ENCODE measurements at regions not wholly inside any gene's neighbourhood (a gene's known extent, or its start where the extent isn't known, plus 50 kb on each side); places are given as distances from the start of the nearest gene placed in this dataset.

DNA sequence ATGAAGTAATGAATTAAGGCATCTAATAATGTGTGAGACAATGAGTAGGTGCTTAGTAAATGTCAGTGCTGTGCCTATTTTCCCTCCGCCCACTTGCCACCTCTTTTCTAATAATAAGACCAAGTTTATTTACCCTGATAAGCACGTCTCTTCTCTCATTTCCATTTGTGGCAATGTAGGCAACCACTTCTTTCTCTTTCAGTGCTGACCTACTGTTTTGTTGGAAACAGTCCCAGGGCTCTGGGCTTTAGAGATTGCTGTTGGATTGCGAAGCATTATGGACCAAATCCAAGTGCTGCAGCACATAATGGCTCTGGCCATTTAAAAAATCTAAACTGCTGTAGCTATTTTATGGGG, 141.3 kb upstream of the PLEKHG7 start:
- CTCF ChIA-PET, result no interaction called here
- POLR2A ChIA-PET, result no interaction called here
- DNase-seq (ENCODE audit: low read depth, low spot score) (no peak), ATAC-seq (no peak)
- Histone ChIP-seq H3K9ac (ENCODE audit: low read length) (no peak overlapping the region), H2AFZ (ENCODE audit: low read depth, low read length, poor library complexity, severe bottlenecking) (no peak overlapping the region), H3K9me2 (ENCODE audit: insufficient read depth) (no peaks in the 10 kb centered on the region), H3K4me3 (replicated peaks in 1 of 2; ENCODE audit: low read depth in 1 of 2, low read length in 2 of 2) (no peak overlapping the region), H3K9me3 (ENCODE audit: control insufficient read depth in 1 of 2, insufficient read depth in 1 of 2, low read depth in 1 of 2, low read length in 2 of 2) (no peaks in the 10 kb centered on the region), H3K36me3 (ENCODE audit: control insufficient read depth in 1 of 2, insufficient read depth in 2 of 2, low read length in 2 of 2) (no peaks in the 10 kb centered on the region), H3K79me2 (ENCODE audit: insufficient read depth, low read length) (no peaks in the 10 kb centered on the region), H3K27ac (ENCODE audit: low read depth, low read length) (no peak overlapping the region), H4K20me1 (ENCODE audit: insufficient read depth) (no peaks in the 10 kb centered on the region), H3K4me1 (ENCODE audit: control insufficient read depth in 1 of 2, insufficient read depth in 2 of 2, low read length in 2 of 2) (no peaks in the 10 kb centered on the region), H3K27me3 (ENCODE audit: insufficient read depth, low read length) (no peaks in the 10 kb centered on the region), H3K4me2 (ENCODE audit: low read length) (no peak overlapping the region)
- no TSS peak for BruUV-seq (replicated peaks)
- RAD21 ChIA-PET (ENCODE audit: low non-redundant PET in 1 of 2, low total read pairs in 2 of 2, uncharacterized antibody in 2 of 2, unreplicated experiment in 2 of 2), result no interaction called here
- intact Hi-C loops (cut with micrococcal nuclease), result no loop called here
- no peak for TF ChIP-seq CBX3 (IDR thresholded peaks at IDR 0.05; ENCODE audit: low read depth)
- no peak for TF ChIP-seq ZNF274 (IDR thresholded peaks at IDR 0.05; ENCODE audit: low read depth, low read length)
- no peak for TF ChIP-seq FOSL1 (IDR thresholded peaks at IDR 0.05; ENCODE audit: low read depth)
- TF ChIP-seq POLR2AphosphoS5 (IDR thresholded peaks at IDR 0.05; ENCODE audit: low read depth, low read length), result no peak
- TF ChIP-seq TCF7L2 (IDR thresholded peaks at IDR 0.05; ENCODE audit: borderline replicate concordance, extremely low read depth, insufficient read depth, insufficient read length), result no peak

DNA sequence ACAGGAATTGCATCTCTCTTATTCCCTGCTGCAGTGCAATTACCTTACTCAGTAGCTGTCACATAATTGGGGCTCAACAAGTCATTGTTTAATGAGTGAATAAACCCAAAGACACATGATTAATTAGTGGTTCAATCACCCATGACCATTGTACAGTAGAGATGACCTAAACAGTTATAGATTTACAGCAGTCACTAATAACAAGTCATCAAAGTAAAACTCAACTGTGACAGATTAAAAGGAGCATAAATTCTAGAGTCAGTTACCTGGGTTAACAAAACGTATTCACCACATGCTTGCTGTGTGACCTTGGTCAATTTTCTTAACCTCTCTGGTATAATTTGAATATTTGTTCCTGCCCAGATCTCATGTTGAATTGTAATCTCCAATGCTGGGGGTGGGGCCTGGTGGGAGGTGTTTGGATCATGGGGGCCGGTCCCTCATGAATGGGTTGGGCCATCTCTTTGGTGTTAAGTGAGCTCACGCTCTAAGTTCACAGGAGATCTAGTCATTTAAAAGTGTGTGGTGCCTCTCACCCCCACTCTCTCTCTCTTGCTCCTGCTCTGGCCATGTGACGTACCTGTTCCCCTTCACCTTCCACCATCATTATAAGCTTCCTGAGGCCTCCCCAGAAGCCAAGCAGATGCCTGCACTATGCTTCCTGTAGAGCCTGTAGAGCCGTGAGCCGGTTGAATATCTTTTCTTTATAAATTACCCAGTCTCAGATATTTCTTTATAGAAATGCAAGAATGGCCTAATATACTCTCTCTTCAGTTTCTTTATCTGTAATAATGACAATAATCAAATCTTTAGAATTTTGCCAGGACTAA, 141.9 kb upstream of the PLEKHG7 start:
- no peaks in the 10 kb centered on the region for H3K79me2 ChIP-seq (ENCODE audit: insufficient read depth, low read length)
- intact Hi-C loops (cut with micrococcal nuclease), result no loop called here
- ATAC-seq, result no peak
- DNase-seq (ENCODE audit: low read depth, low spot score), result no peak
- H3K4me2 ChIP-seq (ENCODE audit: low read length), result no peak overlapping the region
- H3K27ac ChIP-seq (ENCODE audit: low read depth, low read length), result no peak overlapping the region
- H3K4me3 ChIP-seq (replicated peaks in 1 of 2; ENCODE audit: low read depth in 1 of 2, low read length in 2 of 2), result no peak overlapping the region
- H3K36me3 ChIP-seq (ENCODE audit: control insufficient read depth in 1 of 2, insufficient read depth in 2 of 2, low read length in 2 of 2), result no peaks in the 10 kb centered on the region
- BruUV-seq (replicated peaks), result no TSS peak
- no peak overlapping the region for H2AFZ ChIP-seq (ENCODE audit: low read depth, low read length, poor library complexity, severe bottlenecking)
- no peaks in the 10 kb centered on the region for H4K20me1 ChIP-seq (ENCODE audit: insufficient read depth)
- H3K27me3 ChIP-seq (ENCODE audit: insufficient read depth, low read length), result no peaks in the 10 kb centered on the region
- TF ChIP-seq EZH2phosphoT487 (IDR thresholded peaks at IDR 0.05; ENCODE audit: borderline replicate concordance), result no peak
- TF ChIP-seq, protein P1, sequence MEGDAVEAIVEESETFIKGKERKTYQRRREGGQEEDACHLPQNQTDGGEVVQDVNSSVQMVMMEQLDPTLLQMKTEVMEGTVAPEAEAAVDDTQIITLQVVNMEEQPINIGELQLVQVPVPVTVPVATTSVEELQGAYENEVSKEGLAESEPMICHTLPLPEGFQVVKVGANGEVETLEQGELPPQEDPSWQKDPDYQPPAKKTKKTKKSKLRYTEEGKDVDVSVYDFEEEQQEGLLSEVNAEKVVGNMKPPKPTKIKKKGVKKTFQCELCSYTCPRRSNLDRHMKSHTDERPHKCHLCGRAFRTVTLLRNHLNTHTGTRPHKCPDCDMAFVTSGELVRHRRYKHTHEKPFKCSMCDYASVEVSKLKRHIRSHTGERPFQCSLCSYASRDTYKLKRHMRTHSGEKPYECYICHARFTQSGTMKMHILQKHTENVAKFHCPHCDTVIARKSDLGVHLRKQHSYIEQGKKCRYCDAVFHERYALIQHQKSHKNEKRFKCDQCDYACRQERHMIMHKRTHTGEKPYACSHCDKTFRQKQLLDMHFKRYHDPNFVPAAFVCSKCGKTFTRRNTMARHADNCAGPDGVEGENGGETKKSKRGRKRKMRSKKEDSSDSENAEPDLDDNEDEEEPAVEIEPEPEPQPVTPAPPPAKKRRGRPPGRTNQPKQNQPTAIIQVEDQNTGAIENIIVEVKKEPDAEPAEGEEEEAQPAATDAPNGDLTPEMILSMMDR (IDR thresholded peaks at IDR 0.05 in 2 of 3, conservative IDR thresholded peaks at IDR 0.05 in 1 of 3; ENCODE audit: borderline replicate concordance in 1 of 3, insufficient read depth in 1 of 3, low read depth in 2 of 3, low read length in 2 of 3), result no peak
- TF ChIP-seq SP1 (IDR thresholded peaks at IDR 0.05; ENCODE audit: low read depth), result no peak
- TF ChIP-seq ELF1 (IDR thresholded peaks at IDR 0.05; ENCODE audit: borderline replicate concordance, low read depth), result no peak
- no peak for TF ChIP-seq SIN3A (IDR thresholded peaks at IDR 0.05; ENCODE audit: low read depth)
- TF ChIP-seq, protein P2, sequence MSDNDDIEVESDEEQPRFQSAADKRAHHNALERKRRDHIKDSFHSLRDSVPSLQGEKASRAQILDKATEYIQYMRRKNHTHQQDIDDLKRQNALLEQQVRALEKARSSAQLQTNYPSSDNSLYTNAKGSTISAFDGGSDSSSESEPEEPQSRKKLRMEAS (IDR thresholded peaks at IDR 0.05), result no peak
- no peak for TF ChIP-seq CEBPB (IDR thresholded peaks at IDR 0.05; ENCODE audit: low read depth)
- ChIA-PET RAD21 (ENCODE audit: low non-redundant PET in 1 of 2, low total read pairs in 2 of 2, uncharacterized antibody in 2 of 2, unreplicated experiment in 2 of 2) (no interaction called here), POLR2A (no interaction called here), CTCF (no interaction called here)
- H3K9me2 ChIP-seq (ENCODE audit: insufficient read depth), result no peaks in the 10 kb centered on the region
- H3K9ac ChIP-seq (ENCODE audit: low read length), result no peak overlapping the region
- no peaks in the 10 kb centered on the region for H3K4me1 ChIP-seq (ENCODE audit: control insufficient read depth in 1 of 2, insufficient read depth in 2 of 2, low read length in 2 of 2)
- H3K9me3 ChIP-seq (ENCODE audit: control insufficient read depth in 1 of 2, insufficient read depth in 1 of 2, low read depth in 1 of 2, low read length in 2 of 2), result no peaks in the 10 kb centered on the region

All from HCT116 (cell line).